Caco-2 (cell line): ENCODE measurements at regions not wholly inside any gene's neighbourhood (a gene's known extent, or its start where the extent isn't known, plus 50 kb on each side); places are given as distances from the start of the nearest gene placed in this dataset.

ENCODE experiments used
- BruUV-seq: library from RNA; stranded (reverse); fragments of 400-500 nt; replicated peaks from 2 replicates; lab custom pipeline; 2021; lab: Mats Ljungman, UMichigan
- CTCF ChIA-PET: fragments of 300-600 bp; sonication (Branson Sonifier 250); formaldehyde crosslinking; loops from one replicate; lab custom pipeline; 2022; ENCODE audit warnings: antibody characterized with exemption; lab: Charles Lee
- POLR2A ChIA-PET: fragments of 300-600 bp; sonication (Branson Sonifier 250); formaldehyde crosslinking; loops from one replicate; lab custom pipeline; 2022; ENCODE audit warnings: antibody characterized with exemption; lab: Charles Lee
- DNase-seq, 2 experiments: peaks; one replicate each; pipeline versions ENCODE4 v3.0.0 to v3.0.0-alpha.2; 2020 to 2022
- H3K27me3 ChIP-seq: replicated peaks from 2 replicates; pipeline ENCODE4 v1.6.0; 2011; ENCODE audit warnings: low read length; ENCODE audit not compliant: control insufficient read depth, insufficient read depth
- H3K36me3 ChIP-seq: 2 replicates; pipeline ENCODE4 v1.5.1; 2011; ENCODE audit warnings: low read length; ENCODE audit not compliant: control insufficient read depth, insufficient read depth
- H3K4me1 ChIP-seq: fragments of 250-450 bp; sonication (Bioruptor Pico); 2 replicates; pipeline ENCODE4 v1.5.1; 2020; ENCODE audit warnings: mild to moderate bottlenecking
- H3K4me3 ChIP-seq: 2 replicates; pipeline ENCODE4 v1.5.1; 2011; ENCODE audit warnings: low read depth, mild to moderate bottlenecking, control low read depth, low read length
- H3K9me3 ChIP-seq: fragments of 250-450 bp; sonication (Bioruptor Pico); 2 replicates; pipeline ENCODE4 v1.5.1; 2020; ENCODE audit warnings: mild to moderate bottlenecking, moderate library complexity
- H3K27ac Mint-ChIP-seq: one replicate; pipeline ENCODE4 v1.8.0; 2022; ENCODE audit warnings: mixed read lengths; ENCODE audit not compliant: unreplicated experiment
- H3K27me3 Mint-ChIP-seq: one replicate; pipeline ENCODE4 v1.8.0; 2022; ENCODE audit warnings: mixed read lengths; ENCODE audit not compliant: insufficient read depth, unreplicated experiment
- H3K36me3 Mint-ChIP-seq: one replicate; pipeline ENCODE4 v1.8.0; 2022; ENCODE audit warnings: mild to moderate bottlenecking, mixed read lengths; ENCODE audit not compliant: insufficient read depth, unreplicated experiment
- H3K4me1 Mint-ChIP-seq: one replicate; pipeline ENCODE4 v1.8.0; 2022; ENCODE audit warnings: low read depth, mixed read lengths; ENCODE audit not compliant: unreplicated experiment
- H3K4me3 Mint-ChIP-seq: one replicate; pipeline ENCODE4 v1.8.0; 2022; ENCODE audit warnings: mild to moderate bottlenecking, moderate library complexity, mixed read lengths; ENCODE audit not compliant: unreplicated experiment
- H3K9me3 Mint-ChIP-seq: one replicate; pipeline ENCODE4 v1.8.0; 2022; ENCODE audit warnings: mixed read lengths; ENCODE audit not compliant: unreplicated experiment
- intact Hi-C: fragments of 100-400 bp; cut with micrococcal nuclease; formaldehyde crosslinking; loops from one replicate; pipeline ENCODE4 v1.10.0; 2022; ENCODE audit not compliant: unreplicated experiment
- TF ChIP-seq, protein P1 (sequence below), 2 experiments: fragments of 200-600 bp in 1 of 2; IDR thresholded peaks; 1 replicate in 1 of 2; 2 replicates in 1 of 2; pipeline versions ENCODE4 v1.5.1 to v1.8.0; 2011 to 2022; ENCODE audit warnings: antibody characterized with exemption in 1 of 2, control low read depth in 1 of 2, inconsistent platforms in 1 of 2, low read depth in 1 of 2, low read length in 1 of 2, mild to moderate bottlenecking in 1 of 2, moderate library complexity in 1 of 2; ENCODE audit not compliant: insufficient read depth in 1 of 2, severe bottlenecking in 1 of 2, unreplicated experiment in 1 of 2

DNA sequence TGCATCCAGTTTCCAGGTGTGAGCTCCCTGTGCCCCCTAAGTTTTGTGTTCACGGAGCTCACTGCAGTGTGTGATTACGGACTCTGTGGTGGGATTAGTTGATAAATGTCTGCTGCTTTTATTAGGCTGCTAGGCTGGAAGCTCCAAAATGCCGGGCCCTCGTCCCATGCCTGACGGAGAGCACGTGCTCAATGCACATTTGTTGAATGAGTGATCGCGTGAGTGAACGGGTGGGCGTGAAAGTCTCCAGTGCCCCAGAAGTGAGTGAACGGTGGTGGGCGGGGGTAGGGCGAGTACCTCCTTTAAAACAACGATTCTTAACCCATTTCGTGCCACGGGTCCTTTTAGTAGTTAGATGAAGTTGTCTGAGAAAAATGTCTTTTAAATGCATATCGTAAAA, 175.5 kb downstream of the AACS start:
- Histone ChIP-seq H3K4me3 (no peak overlapping the region), H3K36me3 (no peaks in the 10 kb centered on the region), H3K27me3 (no peaks in the 10 kb centered on the region; the same call in 1 of the 2 replicates), H3K9me3 (no peaks in the 10 kb centered on the region), H3K4me1 (no peaks in the 10 kb centered on the region)
- Mint-ChIP-seq H3K4me3 (no peak overlapping the region), H3K4me1 (no peaks in the 10 kb centered on the region), H3K36me3 (no peaks in the 10 kb centered on the region), H3K9me3 (no peaks in the 10 kb centered on the region), H3K27ac (no peak overlapping the region), H3K27me3 (peaks cover 11% of the 10 kb centered on the region)
- no peak for DNase-seq
- ChIA-PET CTCF (no interaction called here), POLR2A (no interaction called here)
- intact Hi-C loops = no loop called here
- BruUV-seq = no TSS peak
- TF ChIP-seq, protein P1, sequence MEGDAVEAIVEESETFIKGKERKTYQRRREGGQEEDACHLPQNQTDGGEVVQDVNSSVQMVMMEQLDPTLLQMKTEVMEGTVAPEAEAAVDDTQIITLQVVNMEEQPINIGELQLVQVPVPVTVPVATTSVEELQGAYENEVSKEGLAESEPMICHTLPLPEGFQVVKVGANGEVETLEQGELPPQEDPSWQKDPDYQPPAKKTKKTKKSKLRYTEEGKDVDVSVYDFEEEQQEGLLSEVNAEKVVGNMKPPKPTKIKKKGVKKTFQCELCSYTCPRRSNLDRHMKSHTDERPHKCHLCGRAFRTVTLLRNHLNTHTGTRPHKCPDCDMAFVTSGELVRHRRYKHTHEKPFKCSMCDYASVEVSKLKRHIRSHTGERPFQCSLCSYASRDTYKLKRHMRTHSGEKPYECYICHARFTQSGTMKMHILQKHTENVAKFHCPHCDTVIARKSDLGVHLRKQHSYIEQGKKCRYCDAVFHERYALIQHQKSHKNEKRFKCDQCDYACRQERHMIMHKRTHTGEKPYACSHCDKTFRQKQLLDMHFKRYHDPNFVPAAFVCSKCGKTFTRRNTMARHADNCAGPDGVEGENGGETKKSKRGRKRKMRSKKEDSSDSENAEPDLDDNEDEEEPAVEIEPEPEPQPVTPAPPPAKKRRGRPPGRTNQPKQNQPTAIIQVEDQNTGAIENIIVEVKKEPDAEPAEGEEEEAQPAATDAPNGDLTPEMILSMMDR (IDR thresholded peaks at IDR 0.05; ENCODE audit: insufficient read depth in 1 of 2, low read depth in 1 of 2, low read length in 1 of 2, severe bottlenecking in 1 of 2, unreplicated experiment in 1 of 2) = no peak

DNA sequence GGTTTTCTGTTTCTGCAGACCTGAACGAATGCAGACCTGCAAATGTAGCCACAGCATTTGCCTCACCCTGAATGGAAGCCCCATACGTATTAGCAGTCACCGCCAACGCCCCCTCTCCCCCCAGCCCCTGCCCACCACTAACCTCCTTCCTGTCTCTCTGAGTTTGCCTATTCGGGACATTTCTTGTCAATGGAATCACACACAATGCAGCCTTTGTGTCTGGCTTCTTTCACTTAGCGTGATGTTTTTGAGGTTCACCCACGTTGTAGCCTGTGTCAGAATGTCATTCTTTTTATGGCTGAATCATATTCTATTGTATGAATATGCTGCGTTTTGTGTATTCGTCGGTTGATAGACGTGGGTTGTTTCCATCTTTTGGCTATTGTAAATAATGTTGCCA, 178.6 kb downstream of the AACS start:
- intact Hi-C loops = no loop called here
- Histone ChIP-seq H3K36me3 (no peaks in the 10 kb centered on the region), H3K4me3 (no peak overlapping the region), H3K4me1 (no peaks in the 10 kb centered on the region), H3K27me3 (no peaks in the 10 kb centered on the region; the same call in 1 of the 2 replicates), H3K9me3 (no peaks in the 10 kb centered on the region)
- CTCF ChIA-PET = no interaction called here
- H3K4me1 Mint-ChIP-seq = no peaks in the 10 kb centered on the region
- no peak overlapping the region for H3K27ac Mint-ChIP-seq
- H3K4me3 Mint-ChIP-seq = no peak overlapping the region
- H3K27me3 Mint-ChIP-seq = peaks cover 21% of the 10 kb centered on the region
- TF ChIP-seq, protein P1 (IDR thresholded peaks at IDR 0.05; ENCODE audit: insufficient read depth in 1 of 2, low read depth in 1 of 2, low read length in 1 of 2, severe bottlenecking in 1 of 2, unreplicated experiment in 1 of 2) = no peak
- POLR2A ChIA-PET = no interaction called here
- no peaks in the 10 kb centered on the region for H3K9me3 Mint-ChIP-seq
- H3K36me3 Mint-ChIP-seq = no peaks in the 10 kb centered on the region
- DNase-seq = no peak
- no TSS peak for BruUV-seq

DNA sequence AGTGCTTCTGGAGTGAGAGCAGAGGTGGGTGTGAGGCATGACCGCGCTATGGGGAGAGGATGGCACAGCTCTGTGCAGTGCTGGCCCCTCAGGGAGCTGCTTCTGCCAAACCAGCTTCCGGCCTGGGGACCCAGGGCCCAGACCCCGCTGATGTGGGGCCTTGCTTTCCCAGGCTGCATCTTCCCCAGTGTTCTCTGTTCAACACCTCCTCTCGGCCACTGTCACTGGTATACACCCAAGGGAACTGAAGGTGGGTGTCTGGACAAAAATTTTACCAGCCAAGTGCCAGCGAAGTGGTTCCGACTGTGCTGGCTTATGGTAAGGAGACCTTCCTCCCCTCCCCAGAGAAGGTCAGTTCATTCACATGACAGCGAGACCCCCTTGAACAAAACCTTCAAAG, 179.1 kb downstream of the AACS start:
- no peak for DNase-seq
- Mint-ChIP-seq H3K9me3 (no peaks in the 10 kb centered on the region), H3K27me3 (peaks cover 18% of the 10 kb centered on the region), H3K4me1 (no peaks in the 10 kb centered on the region), H3K27ac (no peak overlapping the region), H3K36me3 (no peaks in the 10 kb centered on the region), H3K4me3 (no peak overlapping the region)
- BruUV-seq = no TSS peak
- TF ChIP-seq, protein P1 (IDR thresholded peaks at IDR 0.05; ENCODE audit: insufficient read depth in 1 of 2, low read depth in 1 of 2, low read length in 1 of 2, severe bottlenecking in 1 of 2, unreplicated experiment in 1 of 2) = no peak
- Histone ChIP-seq H3K4me3 (no peak overlapping the region), H3K27me3 (no peaks in the 10 kb centered on the region; the same call in 1 of the 2 replicates), H3K36me3 (no peaks in the 10 kb centered on the region), H3K9me3 (no peaks in the 10 kb centered on the region), H3K4me1 (no peaks in the 10 kb centered on the region)
- intact Hi-C loops = no loop called here
- CTCF ChIA-PET = no interaction called here
- POLR2A ChIA-PET = no interaction called here
